K562 (cell line): ENCODE measurements at regions not wholly inside any gene's neighbourhood (a gene's known extent, or its start where the extent isn't known, plus 50 kb on each side); places are given as distances from the start of the nearest gene placed in this dataset.

ENCODE experiments used
- GTF2E2 ChIP-seq: fragments of 200-800 bp; sonication (Bioruptor generic); IDR thresholded peaks from 2 replicates; pipeline ENCODE4 v1.6.1; 2016; ENCODE audit warnings: missing genetic modification characterization, missing compliant biosample characterization
- IRF2 ChIP-seq: sonication (generic); formaldehyde crosslinking; IDR thresholded peaks from 2 replicates; pipeline ENCODE4 v1.8.1; 2022; ENCODE audit warnings: mild to moderate bottlenecking, missing genetic modification reagents
- KLF13 ChIP-seq: fragments of 450-650 bp; IDR thresholded peaks from 2 replicates; pipeline ENCODE4 v1.6.1; 2016; ENCODE audit warnings: missing genetic modification characterization, low read depth, mild to moderate bottlenecking, missing compliant biosample characterization, moderate library complexity, borderline replicate concordance
- L3MBTL2 ChIP-seq: fragments of 450-650 bp; IDR thresholded peaks from 2 replicates; pipeline ENCODE4 v1.6.1; 2016; ENCODE audit warnings: mild to moderate bottlenecking, moderate library complexity
- LEF1 ChIP-seq: fragments of 450-650 bp; IDR thresholded peaks from 2 replicates; pipeline ENCODE4 v1.6.1; 2016; ENCODE audit warnings: mild to moderate bottlenecking
- ZBTB40 ChIP-seq, 2 experiments: fragments of 450-650 bp in 1 of 2; sonication (generic) in 1 of 2; formaldehyde crosslinking in 1 of 2; IDR thresholded peaks; 2 replicates each; pipeline versions ENCODE4 v1.7.1 to v1.9.0; 2016 to 2022; ENCODE audit warnings: inconsistent platforms in 1 of 2, mild to moderate bottlenecking in 1 of 2, missing genetic modification reagents in 1 of 2
- ZNF75A ChIP-seq: fragments of 450-650 bp; formaldehyde crosslinking; IDR thresholded peaks from 2 replicates; pipeline ENCODE4 v1.4.0; 2020; ENCODE audit warnings: mild to moderate bottlenecking
- TF ChIP-seq, protein P1 (sequence below), 2 experiments: fragments of 450-650 bp; conservative IDR thresholded peaks; 2 replicates each; pipeline ENCODE4 v1.6.1; 2017; ENCODE audit warnings: mild to moderate bottlenecking in 2 of 2, moderate library complexity in 2 of 2
- TF ChIP-seq, protein P2 (sequence below): fragments of 250-450 bp; sonication (Bioruptor Pico); IDR thresholded peaks from 2 replicates; pipeline ENCODE4 v1.4.0; 2020; ENCODE audit warnings: mild to moderate bottlenecking, moderate library complexity

DNA sequence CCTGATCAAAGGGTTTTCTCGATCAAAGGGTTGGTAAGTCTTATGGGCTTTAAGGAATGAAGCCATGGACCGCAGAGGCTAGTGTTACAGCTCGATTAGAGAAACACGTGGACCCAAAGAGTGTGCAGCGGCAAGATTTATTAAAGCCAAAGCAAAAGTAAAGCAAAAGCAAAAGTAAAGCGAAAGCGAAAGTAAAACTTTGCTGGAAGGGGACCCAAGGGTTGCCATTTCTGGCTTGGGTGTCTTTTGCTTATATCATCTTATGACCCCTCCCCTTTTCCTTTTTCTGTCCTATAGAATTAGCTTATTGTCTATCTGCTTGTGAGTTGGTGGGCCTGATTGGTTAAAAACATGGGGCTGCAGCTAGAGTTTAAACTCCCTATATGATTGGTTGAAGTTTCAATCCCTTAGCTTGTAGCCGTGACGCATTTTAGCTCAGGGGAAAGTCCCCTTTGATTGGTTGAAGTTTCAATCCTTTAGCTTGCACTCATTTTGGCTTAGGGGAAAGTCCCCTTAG is 957.0 kb downstream of the AMY1C start (continued):
- 0 out of 2 replicates have a peak, but pooled peaks have one; percentile 37 for TF ChIP-seq ZBTB40 (IDR thresholded peaks at IDR 0.05)
- no peak for TF ChIP-seq ZBTB40 (CRISPR knock-in tag; IDR thresholded peaks at IDR 0.05)
- no peak for TF ChIP-seq GTF2E2 (tag)
- TF ChIP-seq LEF1, result 0 out of 2 replicates have a peak, but pooled peaks have one; percentile 19
- TF ChIP-seq L3MBTL2, result 0 out of 2 replicates have a peak, but pooled peaks have one; percentile 16
- TF ChIP-seq, protein P1, sequence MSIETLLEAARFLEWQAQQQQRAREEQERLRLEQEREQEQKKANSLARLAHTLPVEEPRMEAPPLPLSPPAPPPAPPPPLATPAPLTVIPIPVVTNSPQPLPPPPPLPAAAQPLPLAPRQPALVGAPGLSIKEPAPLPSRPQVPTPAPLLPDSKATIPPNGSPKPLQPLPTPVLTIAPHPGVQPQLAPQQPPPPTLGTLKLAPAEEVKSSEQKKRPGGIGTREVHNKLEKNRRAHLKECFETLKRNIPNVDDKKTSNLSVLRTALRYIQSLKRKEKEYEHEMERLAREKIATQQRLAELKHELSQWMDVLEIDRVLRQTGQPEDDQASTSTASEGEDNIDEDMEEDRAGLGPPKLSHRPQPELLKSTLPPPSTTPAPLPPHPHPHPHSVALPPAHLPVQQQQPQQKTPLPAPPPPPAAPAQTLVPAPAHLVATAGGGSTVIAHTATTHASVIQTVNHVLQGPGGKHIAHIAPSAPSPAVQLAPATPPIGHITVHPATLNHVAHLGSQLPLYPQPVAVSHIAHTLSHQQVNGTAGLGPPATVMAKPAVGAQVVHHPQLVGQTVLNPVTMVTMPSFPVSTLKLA (conservative IDR thresholded peaks at IDR 0.05), result peak in 1 of 2 experiments; percentile 59; a peak in 1 of 4 replicates
- no peak for TF ChIP-seq ZNF75A
- TF ChIP-seq IRF2 (CRISPR knock-in tag), result peak; percentile 94
- TF ChIP-seq, protein P2, sequence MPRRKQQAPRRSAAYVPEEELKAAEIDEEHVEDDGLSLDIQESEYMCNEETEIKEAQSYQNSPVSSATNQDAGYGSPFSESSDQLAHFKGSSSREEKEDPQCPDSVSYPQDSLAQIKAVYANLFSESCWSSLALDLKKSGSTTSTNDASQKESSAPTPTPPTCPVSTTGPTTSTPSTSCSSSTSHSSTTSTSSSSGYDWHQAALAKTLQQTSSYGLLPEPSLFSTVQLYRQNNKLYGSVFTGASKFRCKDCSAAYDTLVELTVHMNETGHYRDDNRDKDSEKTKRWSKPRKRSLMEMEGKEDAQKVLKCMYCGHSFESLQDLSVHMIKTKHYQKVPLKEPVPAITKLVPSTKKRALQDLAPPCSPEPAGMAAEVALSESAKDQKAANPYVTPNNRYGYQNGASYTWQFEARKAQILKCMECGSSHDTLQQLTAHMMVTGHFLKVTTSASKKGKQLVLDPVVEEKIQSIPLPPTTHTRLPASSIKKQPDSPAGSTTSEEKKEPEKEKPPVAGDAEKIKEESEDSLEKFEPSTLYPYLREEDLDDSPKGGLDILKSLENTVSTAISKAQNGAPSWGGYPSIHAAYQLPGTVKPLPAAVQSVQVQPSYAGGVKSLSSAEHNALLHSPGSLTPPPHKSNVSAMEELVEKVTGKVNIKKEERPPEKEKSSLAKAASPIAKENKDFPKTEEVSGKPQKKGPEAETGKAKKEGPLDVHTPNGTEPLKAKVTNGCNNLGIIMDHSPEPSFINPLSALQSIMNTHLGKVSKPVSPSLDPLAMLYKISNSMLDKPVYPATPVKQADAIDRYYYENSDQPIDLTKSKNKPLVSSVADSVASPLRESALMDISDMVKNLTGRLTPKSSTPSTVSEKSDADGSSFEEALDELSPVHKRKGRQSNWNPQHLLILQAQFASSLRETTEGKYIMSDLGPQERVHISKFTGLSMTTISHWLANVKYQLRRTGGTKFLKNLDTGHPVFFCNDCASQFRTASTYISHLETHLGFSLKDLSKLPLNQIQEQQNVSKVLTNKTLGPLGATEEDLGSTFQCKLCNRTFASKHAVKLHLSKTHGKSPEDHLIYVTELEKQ, result no peak
- TF ChIP-seq KLF13, result no peak
- TF ChIP-seq, all 486 proteins: peak for 7
